HG03520 (cell line): ENCODE measurements at regions not wholly inside any gene's neighbourhood (a gene's known extent, or its start where the extent isn't known, plus 50 kb on each side); places are given as distances from the start of the nearest gene placed in this dataset.

Source experiments
- ATAC-seq: cut with Tn5 transposase; IDR thresholded peaks from one replicate; pipeline ENCODE4 v1.9.1; 2021; ENCODE audit warnings: mild to moderate bottlenecking, moderate library complexity; ENCODE audit not compliant: unreplicated experiment

DNA sequence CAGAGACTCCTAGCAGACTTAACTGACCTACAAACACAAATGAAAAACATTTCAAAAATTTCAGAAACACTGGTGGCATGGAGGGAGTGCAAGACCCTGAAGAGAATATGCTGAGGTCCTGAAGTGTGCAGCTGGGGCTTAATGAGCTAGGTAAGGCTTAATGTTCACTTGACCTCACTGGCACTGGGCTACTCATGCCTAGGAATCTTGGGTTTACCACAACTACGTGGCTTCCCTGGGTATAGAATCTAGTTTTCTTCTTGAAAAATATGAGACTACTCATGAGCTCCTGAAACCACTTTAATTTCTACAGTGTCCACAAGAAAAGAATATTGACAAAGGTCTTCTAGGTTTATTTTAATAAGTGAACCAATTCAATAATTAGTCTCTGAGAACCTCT, 139.8 kb downstream of the HNMT start:
- ATAC-seq, result no peak

DNA sequence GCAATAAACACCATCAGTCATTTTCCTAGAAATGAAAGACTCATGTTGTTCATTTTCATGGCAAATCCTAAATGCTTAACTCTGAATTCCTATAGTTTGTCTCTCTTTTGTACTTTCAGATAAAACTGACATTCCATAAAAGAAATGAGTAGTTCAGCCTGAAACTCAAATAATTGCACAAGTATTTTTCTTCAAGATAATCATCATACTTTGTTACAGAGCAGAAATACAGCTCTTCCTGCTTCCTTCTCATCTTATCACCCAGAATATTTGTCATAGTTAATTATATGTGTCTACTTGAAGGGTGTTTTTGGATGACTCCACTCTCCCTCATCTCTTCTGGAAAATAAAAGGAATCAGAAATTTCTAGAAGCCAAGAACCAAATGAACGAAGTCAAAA, 141.1 kb downstream of the HNMT start:
- no peak for ATAC-seq

DNA sequence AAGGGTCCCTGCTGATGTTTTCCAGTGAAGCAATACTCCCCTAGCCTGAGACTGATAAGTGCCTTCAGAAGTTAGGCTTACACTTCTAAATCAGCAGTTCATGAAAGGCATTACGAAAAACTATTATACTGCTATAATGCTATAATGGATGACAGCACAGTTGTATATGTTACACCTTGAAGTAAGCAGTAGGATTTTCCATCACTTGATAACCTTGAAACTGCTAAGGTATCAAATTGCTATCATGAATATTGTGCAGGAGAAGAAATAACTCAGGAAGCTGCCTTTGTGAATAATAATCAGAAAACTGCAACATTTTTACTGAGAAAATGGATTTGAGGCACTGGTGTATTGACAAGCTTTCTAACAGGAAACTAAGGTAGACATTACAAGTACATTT, 142.3 kb downstream of the HNMT start:
- no peak for ATAC-seq

DNA sequence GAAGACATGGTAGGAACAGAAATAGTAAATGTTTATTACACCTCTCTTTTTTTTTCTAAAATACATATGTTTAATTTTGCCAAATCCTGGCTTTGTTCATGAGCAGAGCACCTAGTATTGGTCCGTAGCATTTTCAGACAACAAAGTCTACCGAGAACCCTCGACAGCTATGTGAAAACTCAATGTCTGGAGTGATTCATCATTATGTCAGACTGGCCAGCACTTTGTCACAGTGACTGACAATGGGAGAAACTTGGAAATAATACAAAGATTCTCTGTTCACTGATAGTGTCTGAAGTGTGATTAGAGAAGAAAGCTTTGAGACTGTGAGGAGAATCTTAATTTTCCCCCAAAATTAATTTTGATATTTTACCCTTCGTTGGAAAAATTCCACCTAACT, 143.0 kb downstream of the HNMT start:
- ATAC-seq, result no peak

DNA sequence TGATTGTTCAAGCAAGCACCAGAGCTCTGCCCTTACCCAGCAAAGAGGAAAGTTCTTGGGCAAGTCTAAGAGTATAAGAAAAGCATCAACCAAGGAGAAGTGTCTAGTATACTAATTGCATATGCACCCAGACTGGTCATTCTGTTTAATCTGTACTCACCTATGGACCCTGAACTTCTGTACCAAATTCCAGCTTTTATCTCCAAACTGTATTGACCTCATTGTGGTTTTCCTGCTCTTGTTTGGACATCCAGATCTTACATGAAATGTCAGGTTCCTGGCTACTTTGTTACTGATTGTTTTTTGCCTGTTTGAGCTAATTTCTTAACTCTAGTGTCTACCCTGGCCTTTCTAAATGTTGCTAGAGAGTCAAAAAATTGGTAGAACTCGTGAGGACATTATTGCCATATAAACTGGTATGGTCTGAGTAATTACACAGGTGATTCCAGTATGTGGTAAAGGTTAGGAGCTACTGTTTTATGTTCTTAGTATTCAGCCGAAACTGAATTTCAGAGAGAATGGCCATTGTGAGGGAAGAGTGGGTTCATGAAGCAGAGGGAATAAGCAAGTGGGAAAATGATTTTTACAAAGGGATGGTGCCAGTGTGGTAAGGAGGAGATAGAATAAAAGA, 146.3 kb downstream of the HNMT start:
- ATAC-seq, result no peak

DNA sequence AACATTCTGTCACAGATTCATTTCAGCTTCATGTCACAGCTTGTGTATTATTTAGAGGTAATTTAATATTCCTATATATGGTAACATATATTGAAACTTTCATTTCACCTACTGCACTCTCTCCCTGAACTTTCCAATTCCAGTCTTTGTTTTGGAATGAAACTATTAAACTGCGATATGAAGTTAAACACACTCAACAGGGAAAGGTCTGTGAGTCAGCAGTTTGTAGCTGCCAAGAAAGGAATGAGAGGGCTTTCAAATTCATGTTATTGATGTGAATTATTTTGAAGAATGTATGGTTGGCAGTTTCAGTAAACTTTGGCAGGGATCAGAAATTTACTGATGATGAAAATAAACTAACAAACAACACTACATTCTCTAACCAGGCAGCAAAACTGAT, 148.3 kb downstream of the HNMT start:
- no peak for ATAC-seq

DNA sequence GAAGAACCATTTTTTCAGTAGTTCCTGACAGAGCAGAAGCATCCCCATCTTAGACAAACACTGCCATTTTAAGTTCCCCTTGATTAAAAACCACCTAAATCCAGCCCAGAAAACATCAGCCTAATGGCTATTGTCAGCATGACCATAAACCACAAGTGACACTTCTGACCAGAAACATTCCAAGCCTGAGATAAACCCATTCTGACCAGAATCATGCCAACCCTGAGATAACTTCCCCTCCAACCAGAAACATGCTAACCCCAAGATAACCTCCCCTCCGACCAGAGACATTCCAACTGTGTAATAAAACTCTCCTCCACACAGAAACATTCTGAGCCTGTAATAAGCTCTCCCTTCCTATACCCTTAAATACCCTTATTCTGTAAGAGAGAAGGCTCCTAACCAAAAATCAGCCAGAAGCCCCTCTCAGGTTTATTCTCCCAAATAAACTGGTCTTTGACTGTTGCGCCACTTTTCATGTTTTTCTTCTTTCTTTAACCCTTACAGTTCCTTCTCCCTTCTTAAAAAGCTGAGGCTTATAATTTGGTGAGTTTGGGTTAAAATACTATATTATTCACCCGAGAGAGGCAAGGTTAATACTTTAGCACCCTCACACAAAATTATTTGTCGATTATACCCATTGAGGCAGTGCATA, 149.7 kb downstream of the HNMT start:
- no peak for ATAC-seq

DNA sequence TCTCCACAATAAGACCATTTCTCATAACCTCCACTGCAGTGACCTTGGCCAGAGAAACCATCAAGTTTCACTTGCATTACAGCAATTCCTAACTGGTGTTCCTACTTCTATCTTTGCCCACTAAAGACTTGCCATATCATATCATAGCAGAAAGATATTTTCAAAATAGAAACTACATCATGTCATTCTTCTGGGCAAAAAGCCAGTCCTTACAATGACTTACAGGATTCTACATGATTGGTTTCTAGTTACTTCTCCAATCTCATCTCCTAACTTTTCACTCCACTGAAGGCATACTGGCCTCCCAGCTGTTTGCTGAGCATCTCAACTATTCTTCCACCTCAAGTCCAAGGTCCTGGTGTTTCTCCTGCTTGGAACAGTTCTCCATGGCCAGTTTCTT, 151.4 kb downstream of the HNMT start:
- no peak for ATAC-seq

DNA sequence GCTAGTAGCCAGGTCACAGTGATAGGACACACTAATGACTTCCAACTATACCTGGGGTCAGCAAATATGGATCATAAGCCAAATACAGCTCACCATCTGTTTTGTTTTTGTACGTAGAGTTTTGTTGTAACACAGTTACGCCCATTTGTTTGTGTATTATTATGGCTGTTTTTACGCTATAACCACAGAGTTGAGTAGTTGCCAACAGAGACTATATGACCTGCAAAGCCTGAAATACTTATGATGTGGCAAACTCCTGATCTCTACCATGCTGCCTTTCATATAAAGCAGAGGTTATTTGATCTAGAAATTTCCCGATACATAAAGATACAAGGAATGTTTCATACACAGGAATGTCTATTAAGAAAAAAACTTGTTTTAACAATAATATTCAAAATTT, 152.2 kb downstream of the HNMT start:
- no peak for ATAC-seq

DNA sequence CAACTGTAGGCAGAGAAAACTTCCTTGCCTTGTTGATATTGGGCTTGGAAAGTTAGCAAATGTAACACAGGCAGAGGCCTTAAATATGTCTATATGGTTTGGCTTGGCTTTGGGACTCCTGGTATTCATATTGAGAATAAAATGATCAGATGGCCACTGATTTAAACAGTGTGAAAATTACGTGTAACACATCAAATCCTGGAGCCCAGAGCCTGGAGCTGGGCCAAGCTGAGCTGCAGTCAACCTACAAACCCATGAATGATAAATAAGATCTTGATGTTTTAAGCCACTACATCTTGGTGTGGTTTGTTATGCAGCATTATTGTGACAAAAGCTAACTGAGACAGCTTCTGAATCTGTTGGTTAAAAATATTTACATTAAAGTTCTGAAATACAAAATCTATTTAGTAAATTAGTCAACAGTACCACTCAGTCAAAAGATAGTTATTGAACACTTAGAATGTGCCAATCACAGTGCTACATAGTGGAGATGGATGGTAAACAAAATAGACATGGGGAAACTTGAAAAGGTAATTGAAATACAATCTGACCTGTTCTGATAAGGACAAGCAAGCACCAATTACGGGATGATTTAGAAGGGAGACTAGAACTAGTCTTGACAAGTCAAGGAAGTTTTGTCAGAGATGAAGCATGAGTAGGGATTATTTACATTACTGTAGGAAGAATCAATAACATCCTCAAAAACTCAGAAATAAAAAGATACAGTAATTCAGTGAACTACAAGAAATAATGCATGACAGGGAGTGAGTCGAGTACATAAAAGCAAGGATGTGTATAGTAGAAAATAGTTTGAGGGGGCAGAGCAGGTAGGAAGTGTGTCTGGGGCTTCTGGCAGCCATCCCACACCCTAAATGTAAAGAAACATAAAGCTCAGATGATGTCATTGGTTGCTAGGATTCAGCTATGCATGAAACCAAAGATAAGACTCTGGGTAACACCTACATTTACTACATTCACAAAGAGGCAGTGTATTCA, 157.7 kb downstream of the HNMT start:
- ATAC-seq, result no peak

DNA sequence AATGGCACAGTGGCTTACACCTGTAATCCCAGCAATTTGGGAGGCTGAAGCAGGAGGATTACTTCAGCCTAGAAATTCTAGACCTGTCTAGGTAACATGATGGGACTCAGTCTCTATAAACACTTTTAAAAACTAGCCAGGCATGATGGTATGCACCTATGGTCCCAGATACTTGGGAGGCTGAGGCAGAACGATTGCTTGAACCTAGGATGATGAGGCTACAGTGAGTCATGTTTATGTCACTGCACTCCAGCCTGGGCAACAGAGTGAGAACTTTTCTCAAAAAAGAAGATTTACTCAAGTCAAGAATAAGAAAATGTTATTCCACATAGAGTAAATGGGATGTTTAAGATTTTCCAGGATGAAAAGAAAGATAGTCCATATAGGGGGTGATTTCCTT, 158.6 kb downstream of the HNMT start:
- ATAC-seq, result no peak

DNA sequence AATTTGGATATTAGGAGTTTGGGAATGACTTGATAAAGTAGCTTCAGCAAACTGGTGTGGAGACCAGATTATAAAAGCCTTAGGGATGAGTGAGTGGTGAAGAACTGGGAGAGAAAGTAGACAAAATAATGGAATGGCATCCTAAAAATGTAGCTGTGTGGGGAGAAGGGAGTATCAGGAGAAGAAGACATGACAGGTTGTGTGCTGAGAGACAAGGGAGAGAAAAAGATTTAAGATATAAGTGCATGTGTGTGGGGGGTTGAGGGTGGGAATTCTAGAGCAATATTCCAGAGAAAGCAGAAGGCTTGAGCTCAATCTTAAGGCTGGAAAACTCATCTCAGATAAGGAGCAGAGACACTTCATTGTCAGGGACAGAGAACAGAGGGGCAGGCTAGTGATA, 159.5 kb downstream of the HNMT start:
- no peak for ATAC-seq

DNA sequence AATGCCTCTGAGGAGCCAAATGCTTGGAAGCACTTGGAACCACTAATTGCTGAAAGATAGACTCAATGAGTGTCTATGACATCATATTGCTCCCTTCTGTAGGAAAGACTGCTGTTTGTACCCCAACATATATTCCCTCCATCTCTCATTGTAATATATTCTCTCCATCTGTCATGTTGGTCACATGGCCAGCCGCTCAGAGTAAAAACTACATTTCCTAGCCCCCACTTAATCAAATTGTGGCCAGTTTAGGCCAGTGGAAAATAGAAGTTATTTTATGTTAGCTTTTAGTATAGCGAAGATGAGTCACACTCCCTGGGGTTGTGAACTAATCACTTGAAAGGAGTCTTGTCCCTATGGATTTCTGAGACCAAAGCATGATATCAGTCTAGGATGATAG, 160.2 kb downstream of the HNMT start:
- no peak for ATAC-seq

DNA sequence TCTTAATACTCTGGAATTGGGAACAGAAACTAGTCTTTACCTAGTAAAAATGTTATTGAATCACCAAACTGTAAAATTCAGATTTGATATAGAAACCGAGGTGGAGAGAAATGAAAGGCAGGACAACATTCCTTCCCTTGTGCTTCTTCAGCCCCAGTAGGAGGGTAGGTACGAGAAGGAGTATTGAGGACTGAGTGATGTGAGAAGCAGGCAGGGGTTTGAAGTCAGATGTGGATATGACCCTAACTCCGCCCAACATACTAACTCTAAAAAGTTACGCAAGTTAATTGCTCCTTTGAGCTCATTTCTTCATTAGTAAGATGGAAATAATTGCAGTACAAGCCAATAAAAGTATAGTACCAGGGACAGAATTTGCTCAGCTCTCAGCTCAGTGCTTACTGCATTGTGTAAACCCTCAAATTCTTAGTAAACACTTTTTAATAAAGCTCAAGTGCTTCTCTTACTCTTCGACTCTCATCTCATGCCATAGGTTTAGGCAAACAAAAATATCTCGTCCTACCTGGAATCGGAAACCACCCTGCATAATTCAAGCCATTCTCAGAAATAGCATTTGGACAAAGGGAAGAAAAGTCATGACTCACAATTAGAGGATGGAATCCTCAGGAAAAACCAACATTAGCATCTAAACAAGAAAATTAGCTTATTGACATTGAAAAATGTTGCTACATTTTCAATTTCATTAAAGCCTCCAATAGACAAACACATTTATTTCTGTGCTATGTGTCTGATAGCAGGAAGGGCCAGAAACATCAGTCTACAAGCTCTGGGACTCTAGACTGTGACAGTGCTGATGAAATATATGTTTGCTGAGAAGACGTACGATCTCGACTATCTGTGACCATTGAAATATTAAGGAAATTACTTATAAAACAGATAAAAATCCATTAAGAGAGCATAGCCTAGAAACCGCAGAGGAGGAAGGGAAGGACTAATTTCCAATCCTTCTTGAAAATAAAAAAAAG, 161.3 kb downstream of the HNMT start:
- ATAC-seq, result no peak

DNA sequence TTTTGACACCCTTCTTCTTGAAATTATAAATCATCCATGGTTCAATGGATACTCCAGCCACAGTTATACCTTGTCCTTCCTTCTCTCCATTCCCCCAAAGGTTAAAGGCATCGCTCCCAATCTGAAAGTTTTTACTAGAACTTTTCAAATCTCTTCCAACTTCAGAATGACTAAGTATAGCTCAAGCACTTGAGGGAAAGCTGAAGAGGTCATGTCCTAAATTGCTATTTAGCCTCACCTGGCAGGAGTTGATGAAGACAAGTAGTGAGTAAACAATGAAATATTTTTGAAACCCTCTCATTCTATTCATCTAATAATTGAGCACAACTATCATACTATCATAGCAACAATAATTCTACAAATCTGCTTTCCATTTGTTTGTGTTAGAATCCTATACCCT, 167.8 kb downstream of the HNMT start:
- ATAC-seq, result no peak

DNA sequence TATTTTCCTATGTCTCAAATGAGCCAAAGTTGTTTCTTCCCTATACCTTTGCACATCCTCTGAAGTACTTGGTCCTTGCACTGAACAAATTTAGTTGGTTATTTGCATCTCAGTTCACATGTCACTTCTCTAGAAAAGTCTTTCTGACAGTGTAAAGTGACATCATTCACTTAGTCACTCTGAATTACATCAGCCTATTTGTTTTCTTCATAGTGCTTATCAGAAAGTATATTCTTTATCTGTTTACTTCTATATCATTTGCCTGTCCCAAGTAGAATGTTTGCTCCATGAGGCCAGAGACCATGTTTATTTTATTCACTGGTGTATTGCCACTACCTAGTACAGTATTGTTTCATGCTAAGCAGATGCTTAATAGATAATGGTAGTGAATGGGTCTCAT, 173.7 kb downstream of the HNMT start:
- ATAC-seq, result no peak

DNA sequence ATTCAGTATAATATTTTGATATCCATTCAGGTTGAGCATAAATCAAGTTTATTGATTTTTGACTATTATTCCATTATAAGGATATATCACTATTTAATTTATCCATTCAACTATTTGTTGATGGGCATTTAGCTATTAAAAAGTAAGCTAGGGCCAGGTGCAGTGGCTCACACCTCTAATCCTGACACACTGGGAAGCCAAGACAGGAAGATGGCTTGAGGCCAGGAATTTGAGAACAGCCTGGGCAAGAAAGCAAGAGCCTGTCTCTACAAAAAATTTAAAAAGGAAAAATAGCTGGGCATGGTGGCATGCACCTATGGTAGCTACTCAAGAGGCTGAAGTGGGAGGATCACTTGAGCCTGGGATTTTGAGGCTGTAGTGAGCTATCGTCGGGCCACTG, 183.5 kb downstream of the HNMT start:
- ATAC-seq, result no peak

DNA sequence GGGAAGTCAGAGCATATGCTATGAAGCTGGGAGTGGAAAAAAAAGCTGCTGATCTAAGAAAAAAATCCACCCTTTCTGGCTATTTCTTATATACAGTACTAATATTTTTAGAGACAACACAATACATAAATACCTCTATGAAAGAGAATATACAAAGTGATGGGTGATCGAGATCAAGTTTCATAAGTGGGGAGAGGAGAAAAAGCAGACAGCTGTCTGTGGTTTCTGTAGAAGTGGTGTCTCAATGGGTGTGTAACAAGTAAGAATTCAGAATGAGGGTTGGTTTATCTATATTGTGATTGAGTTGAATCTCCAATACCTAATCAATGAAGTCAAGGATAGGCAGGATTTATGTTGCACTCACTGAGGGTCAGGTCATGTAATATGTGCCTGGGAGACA, 191.0 kb downstream of the HNMT start:
- no peak for ATAC-seq

DNA sequence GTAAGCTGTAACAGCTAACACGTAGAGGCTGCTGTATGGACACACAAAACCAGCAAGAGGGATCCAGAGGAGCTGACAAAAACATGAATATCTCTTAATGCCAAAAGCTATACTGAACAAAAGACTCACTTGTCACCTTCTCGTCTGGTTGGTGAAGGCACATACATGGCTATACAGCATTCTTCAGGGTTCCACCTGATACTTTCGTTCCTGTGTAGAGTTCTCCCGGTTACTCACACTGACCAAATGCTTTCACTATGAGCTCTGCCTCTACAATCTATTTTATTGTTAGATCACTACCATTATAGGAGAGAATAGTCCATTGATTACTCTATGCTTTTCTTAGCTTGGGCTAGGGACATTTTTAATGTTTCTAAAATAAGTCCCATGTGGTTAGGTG, 193.1 kb downstream of the HNMT start:
- ATAC-seq, result no peak

DNA sequence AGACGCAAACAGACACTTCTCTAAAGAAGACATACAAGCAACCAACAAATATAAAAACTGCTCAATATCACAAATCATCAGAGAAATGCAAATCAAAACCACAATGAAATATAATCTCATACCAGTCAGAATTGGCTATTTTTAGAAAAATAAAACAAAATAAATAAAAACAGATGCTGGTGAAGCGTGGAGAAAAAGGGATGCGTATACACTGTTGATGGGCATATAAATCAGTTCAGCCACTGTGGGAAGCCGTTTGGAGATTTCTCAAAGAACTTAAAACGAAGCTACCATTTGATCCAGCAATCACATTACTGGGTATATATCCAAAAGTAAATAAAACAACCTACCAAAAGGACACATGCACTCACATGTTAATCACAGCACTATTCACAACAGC, 206.2 kb downstream of the HNMT start:
- no peak for ATAC-seq

DNA sequence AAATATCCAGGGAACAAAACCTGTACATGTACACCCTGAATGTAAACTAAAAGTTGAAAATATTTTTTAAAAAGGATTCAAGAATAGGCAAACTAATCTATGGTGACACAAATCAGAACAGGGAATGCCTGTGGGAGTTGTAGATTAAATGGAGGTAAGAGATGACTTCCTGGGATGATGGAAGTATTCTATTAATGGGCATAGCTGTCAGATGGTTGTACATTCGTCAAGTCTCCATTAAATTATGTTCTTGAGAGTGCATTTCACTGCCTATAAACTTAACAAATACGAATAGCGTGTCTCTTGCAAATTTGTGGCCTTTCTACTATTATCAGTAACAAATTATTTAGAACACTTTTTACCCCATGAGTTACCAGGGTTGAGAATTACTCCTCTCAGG, 207.0 kb downstream of the HNMT start:
- ATAC-seq, result no peak
